HL-60 (cell line): ENCODE measurements at regions not wholly inside any gene's neighbourhood (a gene's known extent, or its start where the extent isn't known, plus 50 kb on each side); places are given as distances from the start of the nearest gene placed in this dataset.

Experiments
- DNase-seq, 2 experiments: peaks; one replicate each; pipeline ENCODE4 v3.0.0-alpha.2; 2010 to 2020; ENCODE audit warnings: low read depth in 1 of 2, low spot score in 1 of 2
- H3K27ac ChIP-seq: fragments of 250-450 bp; sonication (Bioruptor Pico); replicated peaks from 2 replicates; pipeline ENCODE4 v1.5.1; 2020; ENCODE audit warnings: mild to moderate bottlenecking, moderate library complexity
- H3K27me3 ChIP-seq: fragments of 250-450 bp; sonication (Bioruptor Pico); 2 replicates; pipeline ENCODE4 v1.5.1; 2021; ENCODE audit warnings: mild to moderate bottlenecking, moderate library complexity; ENCODE audit not compliant: insufficient read depth, poor library complexity, severe bottlenecking
- H3K4me3 ChIP-seq: replicated peaks from 2 replicates; pipeline ENCODE4 v1.5.1; 2011; ENCODE audit warnings: mild to moderate bottlenecking, control low read depth, low read length; ENCODE audit not compliant: insufficient read depth
- CTCF ChIP-seq: IDR thresholded peaks from one replicate; pipeline ENCODE4 v1.5.1; 2011; ENCODE audit warnings: low read length, control low read depth, inconsistent platforms; ENCODE audit not compliant: insufficient read depth
- GABPA ChIP-seq: IDR thresholded peaks from 2 replicates; pipeline ENCODE4 v1.6.1; 2012; ENCODE audit warnings: low read depth
- POLR2AphosphoS5 ChIP-seq: IDR thresholded peaks from 2 replicates; pipeline ENCODE4 v1.6.1; 2012; ENCODE audit warnings: low read depth
- SPI1 ChIP-seq: IDR thresholded peaks from 2 replicates; pipeline ENCODE4 v1.6.1; 2012; ENCODE audit warnings: low read depth, mild to moderate bottlenecking, borderline replicate concordance
- TF ChIP-seq, protein P1 (sequence below): IDR thresholded peaks from 2 replicates; pipeline ENCODE4 v1.6.1; 2012; ENCODE audit warnings: low read depth; ENCODE audit not compliant: insufficient replicate concordance

GRCh38 chr12:85484387-85484786, 204.4 kb downstream of the ALX1 start:
- TF ChIP-seq CTCF (no peak), SPI1 (no peak), GABPA (no peak), POLR2AphosphoS5 (no peak)
- TF ChIP-seq, protein P1, sequence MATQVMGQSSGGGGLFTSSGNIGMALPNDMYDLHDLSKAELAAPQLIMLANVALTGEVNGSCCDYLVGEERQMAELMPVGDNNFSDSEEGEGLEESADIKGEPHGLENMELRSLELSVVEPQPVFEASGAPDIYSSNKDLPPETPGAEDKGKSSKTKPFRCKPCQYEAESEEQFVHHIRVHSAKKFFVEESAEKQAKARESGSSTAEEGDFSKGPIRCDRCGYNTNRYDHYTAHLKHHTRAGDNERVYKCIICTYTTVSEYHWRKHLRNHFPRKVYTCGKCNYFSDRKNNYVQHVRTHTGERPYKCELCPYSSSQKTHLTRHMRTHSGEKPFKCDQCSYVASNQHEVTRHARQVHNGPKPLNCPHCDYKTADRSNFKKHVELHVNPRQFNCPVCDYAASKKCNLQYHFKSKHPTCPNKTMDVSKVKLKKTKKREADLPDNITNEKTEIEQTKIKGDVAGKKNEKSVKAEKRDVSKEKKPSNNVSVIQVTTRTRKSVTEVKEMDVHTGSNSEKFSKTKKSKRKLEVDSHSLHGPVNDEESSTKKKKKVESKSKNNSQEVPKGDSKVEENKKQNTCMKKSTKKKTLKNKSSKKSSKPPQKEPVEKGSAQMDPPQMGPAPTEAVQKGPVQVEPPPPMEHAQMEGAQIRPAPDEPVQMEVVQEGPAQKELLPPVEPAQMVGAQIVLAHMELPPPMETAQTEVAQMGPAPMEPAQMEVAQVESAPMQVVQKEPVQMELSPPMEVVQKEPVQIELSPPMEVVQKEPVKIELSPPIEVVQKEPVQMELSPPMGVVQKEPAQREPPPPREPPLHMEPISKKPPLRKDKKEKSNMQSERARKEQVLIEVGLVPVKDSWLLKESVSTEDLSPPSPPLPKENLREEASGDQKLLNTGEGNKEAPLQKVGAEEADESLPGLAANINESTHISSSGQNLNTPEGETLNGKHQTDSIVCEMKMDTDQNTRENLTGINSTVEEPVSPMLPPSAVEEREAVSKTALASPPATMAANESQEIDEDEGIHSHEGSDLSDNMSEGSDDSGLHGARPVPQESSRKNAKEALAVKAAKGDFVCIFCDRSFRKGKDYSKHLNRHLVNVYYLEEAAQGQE = no peak
- H3K27me3 ChIP-seq = no peaks in the 10 kb centered on the region
- no peak overlapping the region for H3K27ac ChIP-seq
- DNase-seq = no peak
- H3K4me3 ChIP-seq = no peak overlapping the region

DNA sequence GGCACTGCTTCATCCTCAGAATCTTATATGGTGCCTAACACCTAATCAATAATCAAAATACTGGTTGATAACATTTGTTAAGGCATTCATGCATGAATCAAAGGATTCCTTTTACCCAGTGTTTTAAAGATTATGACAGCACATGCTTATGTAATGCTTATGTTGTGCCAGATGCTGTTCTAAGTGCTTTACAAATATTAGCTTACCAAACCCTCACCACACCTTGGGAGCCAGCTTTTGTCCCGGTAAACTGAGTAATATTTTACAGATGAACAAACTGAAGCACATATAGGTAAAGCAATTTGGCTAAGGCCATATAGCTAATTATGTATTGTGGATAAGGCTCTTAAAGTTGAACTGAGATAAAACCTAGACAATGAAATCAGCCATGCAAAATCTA, 209.2 kb downstream of the ALX1 start:
- H3K27ac ChIP-seq = no peak overlapping the region
- H3K27me3 ChIP-seq = no peaks in the 10 kb centered on the region
- no peak for DNase-seq
- TF ChIP-seq, protein P1 = no peak
- TF ChIP-seq POLR2AphosphoS5 (no peak), SPI1 (no peak), GABPA (no peak), CTCF (no peak)
- H3K4me3 ChIP-seq = no peak overlapping the region

- Histone ChIP-seq H3K27me3 (no peaks in the 10 kb centered on the region), H3K27ac (no peak overlapping the region), H3K4me3 (no peak overlapping the region)
- no peak for DNase-seq
- TF ChIP-seq SPI1 (no peak), CTCF (no peak), POLR2AphosphoS5 (no peak), GABPA (no peak)
- TF ChIP-seq, protein P1 = no peak
Observed at GRCh38 chr12:85504164-85504563, 224.1 kb downstream of the ALX1 start.
